ENCODE measurements at regions not wholly inside any gene's neighbourhood (a gene's known extent, or its start where the extent isn't known, plus 50 kb on each side); places are given as distances from the start of the nearest gene placed in this dataset.

- TF ChIP-seq SUZ12 (IDR thresholded peaks at IDR 0.05; ENCODE audit: extremely low read depth, insufficient read depth, insufficient read length): no peak
- no peak for TF ChIP-seq ZNF274 (IDR thresholded peaks at IDR 0.05; ENCODE audit: low read depth, low read length)
Measured at GRCh38 chr2:6071519-6071918, 379.3 kb downstream of the SOX11 start.

Measured in NT2/D1 (cell line).